Suprapubic skin (tissue), 4 donors: ENCODE measurements at regions not wholly inside any gene's neighbourhood (a gene's known extent, or its start where the extent isn't known, plus 50 kb on each side); places are given as distances from the start of the nearest gene placed in this dataset.

Experiments used
- CTCF ChIP-seq, 2 donors: fragments of 200-600 bp in 1 of 2; fragments of 450-650 bp in 1 of 2; sonication (generic) in 1 of 2; IDR thresholded peaks; one replicate each; pipeline ENCODE4 v1.5.1; 2016 to 2019; ENCODE audit warnings: antibody characterized with exemption in 2 of 2, mild to moderate bottlenecking in 1 of 2, moderate library complexity in 1 of 2
- EP300 ChIP-seq: sonication (generic); formaldehyde crosslinking; IDR thresholded peaks from one replicate; pipeline ENCODE4 v1.6.1; 2017; ENCODE audit warnings: antibody characterized with exemption
- POLR2A ChIP-seq, 2 donors: fragments of 450-650 bp; IDR thresholded peaks; one replicate each; pipeline ENCODE4 v1.6.1; 2017; ENCODE audit warnings: antibody characterized with exemption in 2 of 2, mild to moderate bottlenecking in 2 of 2, moderate library complexity in 2 of 2
- POLR2AphosphoS5 ChIP-seq, 3 donors: sonication (generic); formaldehyde crosslinking; IDR thresholded peaks; one replicate each; pipeline ENCODE4 v1.6.1; 2017; ENCODE audit warnings: antibody characterized with exemption in 3 of 3

GRCh38 chrX:39199429-39199828 lies 398.2 kb downstream of the MID1IP1 start:
- no peak for TF ChIP-seq CTCF (IDR thresholded peaks at IDR 0.05)
- no peak for TF ChIP-seq EP300
- no peak for TF ChIP-seq POLR2A (IDR thresholded peaks at IDR 0.05)
- TF ChIP-seq POLR2AphosphoS5 (IDR thresholded peaks at IDR 0.05), result no peak
